Stimulated activated effector memory CD8-positive, alpha-beta T cell treated with anti-CD3 and anti-CD28 coated beads, Interleukin-12 subunit alpha, Interleukin-12 subunit beta, amount 100 ng/mL, for 72 hours (primary cell): ENCODE measurements at regions not wholly inside any gene's neighbourhood (a gene's known extent, or its start where the extent isn't known, plus 50 kb on each side); places are given as distances from the start of the nearest gene placed in this dataset.
"Not testable (repeated sequence)": the region's sequence is repeated elsewhere in the genome, so short reads cannot be mapped to it uniquely, and the experiment has no call there.

Experiments used
- ATAC-seq: fragments of 150-1000 bp; cut with Tn5 transposase; 2 replicates; pipeline ENCODE4 v1.10.0; 2021
- DNase-seq, 2 donors: peaks; one replicate each; pipeline ENCODE4 v3.0.0; 2021 to 2022; ENCODE audit warnings: low spot score in 2 of 2
- H3K27ac Mint-ChIP-seq: one replicate; pipeline ENCODE4 v1.8.0; 2022; ENCODE audit warnings: mild to moderate bottlenecking, mixed read lengths
- H3K36me3 Mint-ChIP-seq: one replicate; pipeline ENCODE4 v1.8.0; 2022; ENCODE audit warnings: mild to moderate bottlenecking, mixed read lengths
- H3K4me1 Mint-ChIP-seq: one replicate; pipeline ENCODE4 v1.8.0; 2022; ENCODE audit warnings: mixed read lengths
- H3K4me3 Mint-ChIP-seq: one replicate; pipeline ENCODE4 v1.8.0; 2022; ENCODE audit warnings: mild to moderate bottlenecking, mixed read lengths
- H3K9me3 Mint-ChIP-seq: one replicate; pipeline ENCODE4 v1.8.0; 2022; ENCODE audit warnings: mixed read lengths

- DNase-seq (no peak), ATAC-seq (no peak)
- Mint-ChIP-seq H3K36me3 (no peaks in the 10 kb centered on the region), H3K27ac (no peak overlapping the region), H3K9me3 (peaks cover 10% of the 10 kb centered on the region), H3K4me3 (no peak overlapping the region), H3K4me1 (no peaks in the 10 kb centered on the region)
Measured at GRCh38 chr4:181776264-181777054, 466.7 kb upstream of the TENM3 start.

- H3K9me3 Mint-ChIP-seq, result peaks cover 13% of the 10 kb centered on the region
- DNase-seq (no peak), ATAC-seq (no peak)
- no peak overlapping the region for H3K27ac Mint-ChIP-seq
- no peak overlapping the region for H3K4me3 Mint-ChIP-seq
- no peaks in the 10 kb centered on the region for H3K4me1 Mint-ChIP-seq
- H3K36me3 Mint-ChIP-seq, result no peaks in the 10 kb centered on the region
Measured at GRCh38 chr4:181777518-181777917, 465.7 kb upstream of the TENM3 start.

GRCh38 chr4:181784881-181785280 lies 458.3 kb upstream of the TENM3 start:
- no peak overlapping the region for H3K4me3 Mint-ChIP-seq
- ATAC-seq, result no peak
- no peak for DNase-seq
- no peak overlapping the region for H3K27ac Mint-ChIP-seq
- H3K4me1 Mint-ChIP-seq, result no peaks in the 10 kb centered on the region
- no peaks in the 10 kb centered on the region for H3K36me3 Mint-ChIP-seq
- H3K9me3 Mint-ChIP-seq, result peaks cover 15% of the 10 kb centered on the region

- no peak overlapping the region for H3K27ac Mint-ChIP-seq
- no peaks in the 10 kb centered on the region for H3K36me3 Mint-ChIP-seq
- ATAC-seq (no peak), DNase-seq (no peak)
- H3K4me3 Mint-ChIP-seq, result no peak overlapping the region
- H3K4me1 Mint-ChIP-seq, result no peaks in the 10 kb centered on the region
- H3K9me3 Mint-ChIP-seq, result peaks cover 10% of the 10 kb centered on the region
Measured at GRCh38 chr4:181792641-181793040, 450.6 kb upstream of the TENM3 start.

- no peak overlapping the region for H3K4me3 Mint-ChIP-seq
- ATAC-seq, result no peak
- DNase-seq, result no peak
- H3K27ac Mint-ChIP-seq, result no peak overlapping the region
- H3K36me3 Mint-ChIP-seq, result no peaks in the 10 kb centered on the region
- no peaks in the 10 kb centered on the region for H3K4me1 Mint-ChIP-seq
- H3K9me3 Mint-ChIP-seq, result peaks cover 9% of the 10 kb centered on the region
Measured at GRCh38 chr4:181793096-181793495, 450.1 kb upstream of the TENM3 start.

GRCh38 chr4:181796502-181796901 lies 446.7 kb upstream of the TENM3 start:
- no peak overlapping the region for H3K27ac Mint-ChIP-seq
- peaks cover 7% of the 10 kb centered on the region for H3K9me3 Mint-ChIP-seq
- no peaks in the 10 kb centered on the region for H3K36me3 Mint-ChIP-seq
- no peaks in the 10 kb centered on the region for H3K4me1 Mint-ChIP-seq
- H3K4me3 Mint-ChIP-seq, result no peak overlapping the region
- DNase-seq (no peak), ATAC-seq (no peak)

- H3K9me3 Mint-ChIP-seq, result peaks cover 7% of the 10 kb centered on the region
Measured at GRCh38 chr4:181798536-181798935, 444.7 kb upstream of the TENM3 start.

GRCh38 chr4:181799561-181800069 lies 443.6 kb upstream of the TENM3 start:
- Mint-ChIP-seq H3K27ac (no peak overlapping the region), H3K4me3 (no peak overlapping the region), H3K36me3 (no peaks in the 10 kb centered on the region), H3K4me1 (no peaks in the 10 kb centered on the region), H3K9me3 (peaks cover 10% of the 10 kb centered on the region)
- no peak for DNase-seq
- no peak for ATAC-seq

More at GRCh38 chr4:181798536-181798935, 444.7 kb upstream of the TENM3 start:
- no peak overlapping the region for H3K4me3 Mint-ChIP-seq
- no peak overlapping the region for H3K27ac Mint-ChIP-seq
- ATAC-seq (no peak), DNase-seq (no peak)
- no peaks in the 10 kb centered on the region for H3K36me3 Mint-ChIP-seq
- H3K4me1 Mint-ChIP-seq, result no peaks in the 10 kb centered on the region

- H3K27ac Mint-ChIP-seq, result no peak overlapping the region
- no peak overlapping the region for H3K4me3 Mint-ChIP-seq
- DNase-seq (no peak), ATAC-seq (no peak)
- peaks cover 5% of the 10 kb centered on the region for H3K9me3 Mint-ChIP-seq
- H3K4me1 Mint-ChIP-seq, result no peaks in the 10 kb centered on the region
- H3K36me3 Mint-ChIP-seq, result no peaks in the 10 kb centered on the region
Measured at GRCh38 chr4:181802207-181802606, 441.0 kb upstream of the TENM3 start.

GRCh38 chr4:181807771-181808170 lies 435.4 kb upstream of the TENM3 start:
- peaks cover 9% of the 10 kb centered on the region for H3K9me3 Mint-ChIP-seq
- no peaks in the 10 kb centered on the region for H3K4me1 Mint-ChIP-seq
- no peak overlapping the region for H3K27ac Mint-ChIP-seq
- no peak for DNase-seq
- H3K36me3 Mint-ChIP-seq, result no peaks in the 10 kb centered on the region
- ATAC-seq, result no peak
- H3K4me3 Mint-ChIP-seq, result no peak overlapping the region

- no peak for ATAC-seq
- H3K9me3 Mint-ChIP-seq, result peaks cover 10% of the 10 kb centered on the region
- H3K27ac Mint-ChIP-seq, result no peak overlapping the region
- H3K4me1 Mint-ChIP-seq, result no peaks in the 10 kb centered on the region
- no peak for DNase-seq
- no peaks in the 10 kb centered on the region for H3K36me3 Mint-ChIP-seq
- no peak overlapping the region for H3K4me3 Mint-ChIP-seq
Measured at GRCh38 chr4:181810711-181811110, 432.5 kb upstream of the TENM3 start.

GRCh38 chr4:181811550-181811949 lies 431.7 kb upstream of the TENM3 start:
- not testable (repeated sequence) for H3K4me3 Mint-ChIP-seq, ATAC-seq, H3K36me3 Mint-ChIP-seq, H3K27ac Mint-ChIP-seq, DNase-seq, H3K4me1 Mint-ChIP-seq, H3K9me3 Mint-ChIP-seq

- H3K4me1 Mint-ChIP-seq, result no peaks in the 10 kb centered on the region
- H3K27ac Mint-ChIP-seq, result no peak overlapping the region
- no peak for DNase-seq
- no peak overlapping the region for H3K4me3 Mint-ChIP-seq
- H3K9me3 Mint-ChIP-seq, result peaks cover 5% of the 10 kb centered on the region
- H3K36me3 Mint-ChIP-seq, result no peaks in the 10 kb centered on the region
- ATAC-seq, result no peak
Measured at GRCh38 chr4:181819946-181820345, 423.3 kb upstream of the TENM3 start.

GRCh38 chr4:181820553-181820952 lies 422.6 kb upstream of the TENM3 start:
- DNase-seq, result no peak
- Mint-ChIP-seq H3K4me3 (no peak overlapping the region), H3K36me3 (no peaks in the 10 kb centered on the region), H3K4me1 (no peaks in the 10 kb centered on the region), H3K27ac (no peak overlapping the region), H3K9me3 (peaks cover 5% of the 10 kb centered on the region)
- no peak for ATAC-seq

GRCh38 chr4:181821039-181822004 lies 421.9 kb upstream of the TENM3 start:
- Mint-ChIP-seq H3K4me3 (no peak overlapping the region), H3K4me1 (no peaks in the 10 kb centered on the region), H3K36me3 (no peaks in the 10 kb centered on the region), H3K27ac (no peak overlapping the region), H3K9me3 (peaks cover 5% of the 10 kb centered on the region)
- no peak for ATAC-seq
- no peak for DNase-seq
